HL-60 (cell line): ENCODE measurements at regions not wholly inside any gene's neighbourhood (a gene's known extent, or its start where the extent isn't known, plus 50 kb on each side); places are given as distances from the start of the nearest gene placed in this dataset.

Source experiments
- DNase-seq, 2 experiments: peaks; one replicate each; pipeline ENCODE4 v3.0.0-alpha.2; 2010 to 2020; ENCODE audit warnings: low read depth in 1 of 2, low spot score in 1 of 2
- H3K27ac ChIP-seq: fragments of 250-450 bp; sonication (Bioruptor Pico); replicated peaks from 2 replicates; pipeline ENCODE4 v1.5.1; 2020; ENCODE audit warnings: mild to moderate bottlenecking, moderate library complexity
- H3K27me3 ChIP-seq: fragments of 250-450 bp; sonication (Bioruptor Pico); 2 replicates; pipeline ENCODE4 v1.5.1; 2021; ENCODE audit warnings: mild to moderate bottlenecking, moderate library complexity; ENCODE audit not compliant: insufficient read depth, poor library complexity, severe bottlenecking
- H3K4me3 ChIP-seq: replicated peaks from 2 replicates; pipeline ENCODE4 v1.5.1; 2011; ENCODE audit warnings: mild to moderate bottlenecking, control low read depth, low read length; ENCODE audit not compliant: insufficient read depth
- GABPA ChIP-seq: IDR thresholded peaks from 2 replicates; pipeline ENCODE4 v1.6.1; 2012; ENCODE audit warnings: low read depth
- POLR2AphosphoS5 ChIP-seq: IDR thresholded peaks from 2 replicates; pipeline ENCODE4 v1.6.1; 2012; ENCODE audit warnings: low read depth
- SPI1 ChIP-seq: IDR thresholded peaks from 2 replicates; pipeline ENCODE4 v1.6.1; 2012; ENCODE audit warnings: low read depth, mild to moderate bottlenecking, borderline replicate concordance
- TF ChIP-seq, protein P1 (sequence below): IDR thresholded peaks from one replicate; pipeline ENCODE4 v1.5.1; 2011; ENCODE audit warnings: low read length, control low read depth, inconsistent platforms; ENCODE audit not compliant: insufficient read depth
- TF ChIP-seq, protein P2 (sequence below): IDR thresholded peaks from 2 replicates; pipeline ENCODE4 v1.6.1; 2012; ENCODE audit warnings: low read depth; ENCODE audit not compliant: insufficient replicate concordance

DNA sequence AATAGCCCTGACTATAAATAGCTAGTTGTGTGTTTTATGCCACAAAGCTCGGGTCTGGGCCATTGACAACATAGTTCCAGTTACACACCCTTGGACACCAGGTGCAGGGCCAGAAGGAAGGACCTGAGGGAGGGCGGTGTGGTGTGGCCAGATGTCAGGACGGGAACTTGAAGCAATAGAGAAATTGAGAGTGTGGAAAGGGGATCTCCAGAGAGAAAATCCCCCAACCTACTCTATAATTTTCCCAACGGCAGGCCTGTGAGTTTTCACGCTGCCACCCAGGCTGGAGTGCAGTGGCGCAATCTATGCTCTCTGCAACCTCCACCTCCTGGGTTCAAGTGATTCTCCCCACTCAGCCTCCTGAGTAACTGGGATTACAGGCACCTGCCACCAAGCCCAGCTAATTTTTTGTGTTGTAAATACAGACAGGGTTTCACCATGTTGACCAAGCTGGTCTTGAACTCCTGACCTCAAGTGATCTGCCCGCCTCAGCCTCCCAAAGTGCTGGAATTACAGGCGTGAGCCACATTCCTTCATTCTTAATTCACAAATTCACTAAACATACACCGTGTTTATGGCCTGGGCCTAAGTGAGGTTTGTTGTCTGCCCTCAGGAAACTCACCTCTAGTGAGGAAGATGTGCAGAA, 70.8 kb upstream of the KLF13 start:
- peak in 1 of 2 experiments; percentile 61 for DNase-seq
- no peak overlapping the region for H3K4me3 ChIP-seq
- H3K27me3 ChIP-seq = no peaks in the 10 kb centered on the region
- TF ChIP-seq, protein P1, sequence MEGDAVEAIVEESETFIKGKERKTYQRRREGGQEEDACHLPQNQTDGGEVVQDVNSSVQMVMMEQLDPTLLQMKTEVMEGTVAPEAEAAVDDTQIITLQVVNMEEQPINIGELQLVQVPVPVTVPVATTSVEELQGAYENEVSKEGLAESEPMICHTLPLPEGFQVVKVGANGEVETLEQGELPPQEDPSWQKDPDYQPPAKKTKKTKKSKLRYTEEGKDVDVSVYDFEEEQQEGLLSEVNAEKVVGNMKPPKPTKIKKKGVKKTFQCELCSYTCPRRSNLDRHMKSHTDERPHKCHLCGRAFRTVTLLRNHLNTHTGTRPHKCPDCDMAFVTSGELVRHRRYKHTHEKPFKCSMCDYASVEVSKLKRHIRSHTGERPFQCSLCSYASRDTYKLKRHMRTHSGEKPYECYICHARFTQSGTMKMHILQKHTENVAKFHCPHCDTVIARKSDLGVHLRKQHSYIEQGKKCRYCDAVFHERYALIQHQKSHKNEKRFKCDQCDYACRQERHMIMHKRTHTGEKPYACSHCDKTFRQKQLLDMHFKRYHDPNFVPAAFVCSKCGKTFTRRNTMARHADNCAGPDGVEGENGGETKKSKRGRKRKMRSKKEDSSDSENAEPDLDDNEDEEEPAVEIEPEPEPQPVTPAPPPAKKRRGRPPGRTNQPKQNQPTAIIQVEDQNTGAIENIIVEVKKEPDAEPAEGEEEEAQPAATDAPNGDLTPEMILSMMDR = no peak
- TF ChIP-seq, protein P2, sequence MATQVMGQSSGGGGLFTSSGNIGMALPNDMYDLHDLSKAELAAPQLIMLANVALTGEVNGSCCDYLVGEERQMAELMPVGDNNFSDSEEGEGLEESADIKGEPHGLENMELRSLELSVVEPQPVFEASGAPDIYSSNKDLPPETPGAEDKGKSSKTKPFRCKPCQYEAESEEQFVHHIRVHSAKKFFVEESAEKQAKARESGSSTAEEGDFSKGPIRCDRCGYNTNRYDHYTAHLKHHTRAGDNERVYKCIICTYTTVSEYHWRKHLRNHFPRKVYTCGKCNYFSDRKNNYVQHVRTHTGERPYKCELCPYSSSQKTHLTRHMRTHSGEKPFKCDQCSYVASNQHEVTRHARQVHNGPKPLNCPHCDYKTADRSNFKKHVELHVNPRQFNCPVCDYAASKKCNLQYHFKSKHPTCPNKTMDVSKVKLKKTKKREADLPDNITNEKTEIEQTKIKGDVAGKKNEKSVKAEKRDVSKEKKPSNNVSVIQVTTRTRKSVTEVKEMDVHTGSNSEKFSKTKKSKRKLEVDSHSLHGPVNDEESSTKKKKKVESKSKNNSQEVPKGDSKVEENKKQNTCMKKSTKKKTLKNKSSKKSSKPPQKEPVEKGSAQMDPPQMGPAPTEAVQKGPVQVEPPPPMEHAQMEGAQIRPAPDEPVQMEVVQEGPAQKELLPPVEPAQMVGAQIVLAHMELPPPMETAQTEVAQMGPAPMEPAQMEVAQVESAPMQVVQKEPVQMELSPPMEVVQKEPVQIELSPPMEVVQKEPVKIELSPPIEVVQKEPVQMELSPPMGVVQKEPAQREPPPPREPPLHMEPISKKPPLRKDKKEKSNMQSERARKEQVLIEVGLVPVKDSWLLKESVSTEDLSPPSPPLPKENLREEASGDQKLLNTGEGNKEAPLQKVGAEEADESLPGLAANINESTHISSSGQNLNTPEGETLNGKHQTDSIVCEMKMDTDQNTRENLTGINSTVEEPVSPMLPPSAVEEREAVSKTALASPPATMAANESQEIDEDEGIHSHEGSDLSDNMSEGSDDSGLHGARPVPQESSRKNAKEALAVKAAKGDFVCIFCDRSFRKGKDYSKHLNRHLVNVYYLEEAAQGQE = no peak
- TF ChIP-seq POLR2AphosphoS5 (peak; percentile 75), SPI1 (no peak; the same call in 1 of the 2 replicates)
- peak overlapping the region; percentile 12 for H3K27ac ChIP-seq

DNA sequence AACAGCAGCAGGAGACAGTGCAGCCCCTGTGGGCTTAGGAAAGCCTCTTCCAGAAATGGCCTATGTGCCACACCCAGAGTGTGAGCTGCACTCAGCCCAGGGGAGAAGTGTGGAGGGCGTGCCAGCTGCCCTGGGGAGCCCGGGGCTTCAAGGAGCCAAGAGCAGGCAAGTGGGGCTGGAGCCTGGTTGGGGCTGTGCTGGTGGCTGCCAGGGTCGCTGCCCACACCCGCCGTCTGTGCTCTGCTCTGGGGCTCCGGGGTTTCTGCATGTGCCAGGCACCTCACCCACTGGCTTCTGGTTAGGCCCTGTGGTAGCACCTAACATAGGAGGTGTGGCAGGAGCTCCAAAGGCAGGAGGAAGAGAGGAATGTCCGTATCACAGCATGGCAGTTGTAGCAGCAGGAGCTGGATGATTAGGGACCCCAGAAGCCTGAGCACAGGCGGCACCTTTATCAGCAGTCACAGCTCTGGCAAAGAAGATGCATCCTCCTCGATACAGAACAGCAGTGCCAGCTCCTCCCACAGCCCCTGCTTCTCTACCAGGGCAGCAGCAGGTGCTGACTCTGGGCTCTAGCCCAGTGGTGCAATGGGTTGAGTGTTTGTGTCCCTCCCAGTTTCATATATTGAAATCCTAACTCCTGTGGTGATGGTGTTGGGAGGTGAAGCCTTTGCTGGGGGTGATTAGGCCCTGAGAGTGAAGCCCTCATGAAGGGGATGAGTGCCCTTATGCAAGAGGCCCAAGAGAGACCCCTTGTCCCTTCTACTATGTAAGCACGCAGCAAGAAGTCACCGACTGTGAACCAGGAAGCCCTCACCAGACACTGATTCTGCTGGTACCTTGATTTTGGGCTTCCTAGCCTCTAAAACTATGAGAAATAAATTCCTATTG, 70.0 kb upstream of the KLF13 start:
- no peak for DNase-seq
- TF ChIP-seq GABPA = no peak
- TF ChIP-seq, protein P1 = no peak
- no peak for TF ChIP-seq SPI1
- no peak for TF ChIP-seq POLR2AphosphoS5
- TF ChIP-seq, protein P2 = no peak
- Histone ChIP-seq H3K4me3 (no peak overlapping the region), H3K27ac (peak overlapping the region; percentile 12), H3K27me3 (no peaks in the 10 kb centered on the region)

DNA sequence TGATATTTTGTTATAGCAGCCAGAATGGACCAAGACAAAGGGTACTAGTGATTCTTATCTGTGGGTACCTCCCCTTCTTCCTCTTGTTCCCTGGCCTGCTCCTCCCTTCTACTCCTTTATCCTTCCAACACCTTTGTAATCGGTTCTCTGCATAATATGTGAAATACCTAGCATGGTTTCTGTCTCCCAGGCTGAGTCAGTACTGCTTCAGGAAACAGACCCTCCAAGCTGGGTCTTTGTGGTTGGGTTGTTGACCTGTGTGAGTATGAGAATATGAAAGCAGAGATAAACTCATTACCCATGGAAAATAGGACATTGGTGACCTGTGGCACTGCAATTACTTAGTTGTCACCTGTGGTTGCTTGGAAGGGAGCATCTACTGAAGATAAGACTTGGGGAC, 69.3 kb upstream of the KLF13 start:
- no peak overlapping the region for H3K4me3 ChIP-seq
- no peak for TF ChIP-seq GABPA
- TF ChIP-seq, protein P2 = no peak
- TF ChIP-seq, protein P1 = no peak
- TF ChIP-seq POLR2AphosphoS5 = no peak
- no peak for TF ChIP-seq SPI1

More for the DNA sequence above, 69.3 kb upstream of the KLF13 start:
- no peak for DNase-seq
- Histone ChIP-seq H3K27ac (no peak overlapping the region), H3K27me3 (no peaks in the 10 kb centered on the region)
